HG03139 (cell line): ENCODE measurements at regions not wholly inside any gene's neighbourhood (a gene's known extent, or its start where the extent isn't known, plus 50 kb on each side); places are given as distances from the start of the nearest gene placed in this dataset.

Source experiments
- ATAC-seq: cut with Tn5 transposase; IDR thresholded peaks from one replicate; pipeline ENCODE4 v1.9.1; 2021; ENCODE audit not compliant: unreplicated experiment

DNA sequence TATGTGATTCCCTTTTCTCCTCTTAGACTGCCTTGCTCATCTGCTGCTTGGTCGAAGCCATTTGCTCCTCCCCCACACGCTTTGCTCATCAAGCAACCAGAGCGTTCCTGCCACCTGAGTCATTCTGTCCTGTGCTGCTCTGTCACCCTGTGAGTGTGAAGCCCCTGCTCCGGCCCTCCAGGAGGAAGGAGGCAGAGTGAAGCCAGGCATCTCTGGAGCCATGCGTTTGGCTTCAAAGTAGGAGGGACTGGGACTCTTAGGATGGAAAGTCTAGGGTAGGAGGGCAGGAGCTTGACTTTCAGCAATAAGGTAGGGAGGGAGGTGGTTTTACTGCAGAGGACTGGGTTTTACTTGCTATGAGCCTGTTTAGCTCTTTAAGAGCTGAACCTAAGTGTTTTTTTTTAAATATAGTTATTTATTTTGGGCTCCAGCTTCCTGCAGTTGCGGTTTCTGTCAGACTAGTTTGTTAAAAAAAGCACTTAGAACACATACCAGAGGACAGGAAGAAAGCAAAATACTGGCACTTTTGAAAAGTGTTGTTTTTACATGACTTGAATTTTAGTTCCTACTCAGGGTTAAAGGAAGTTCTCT is 63.6 kb downstream of the SPINK2 start:
- peak; percentile 86 for ATAC-seq

DNA sequence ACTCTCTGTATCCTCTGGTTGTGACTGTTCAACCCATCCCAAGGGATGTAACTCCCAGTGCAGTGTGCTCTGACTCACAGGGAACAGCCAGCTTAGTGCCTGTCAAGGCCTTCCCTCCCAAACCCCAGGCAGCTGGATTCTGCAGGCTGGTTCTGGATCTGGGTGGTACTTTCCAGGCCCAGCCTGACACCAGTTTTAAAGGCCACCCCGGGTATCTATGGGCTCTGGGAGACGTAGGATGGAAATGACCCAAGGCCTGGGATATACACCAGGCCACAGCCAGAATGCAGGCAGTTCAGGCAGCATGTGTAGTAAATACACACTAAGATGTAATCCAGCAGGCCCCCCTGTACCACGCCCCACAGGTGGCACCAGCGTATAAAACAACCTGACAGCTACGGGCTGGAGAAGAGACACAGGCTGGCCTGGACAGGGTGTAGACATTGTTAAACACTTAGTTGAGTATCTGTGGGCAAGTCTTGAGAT is 64.2 kb downstream of the SPINK2 start:
- peak; percentile 39 for ATAC-seq

DNA sequence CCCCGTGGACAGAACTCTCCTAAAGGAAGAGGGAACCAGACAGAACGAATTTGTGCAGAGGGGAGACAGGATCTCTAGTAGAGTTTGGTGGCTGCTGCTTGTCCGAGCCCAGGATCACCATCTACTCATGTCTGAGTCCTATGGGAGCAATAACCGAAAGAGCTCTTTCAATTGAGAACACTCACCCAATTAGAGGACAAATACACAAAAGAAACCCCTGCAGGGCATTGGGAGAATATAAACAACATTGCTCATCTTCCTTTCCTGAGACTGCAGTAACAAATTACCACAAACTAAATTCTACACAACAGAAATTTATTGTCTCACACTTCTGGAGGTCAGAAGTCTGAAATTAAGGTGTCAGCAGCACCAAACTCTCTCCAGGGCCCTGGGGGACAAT is 65.6 kb downstream of the SPINK2 start:
- ATAC-seq: no peak

DNA sequence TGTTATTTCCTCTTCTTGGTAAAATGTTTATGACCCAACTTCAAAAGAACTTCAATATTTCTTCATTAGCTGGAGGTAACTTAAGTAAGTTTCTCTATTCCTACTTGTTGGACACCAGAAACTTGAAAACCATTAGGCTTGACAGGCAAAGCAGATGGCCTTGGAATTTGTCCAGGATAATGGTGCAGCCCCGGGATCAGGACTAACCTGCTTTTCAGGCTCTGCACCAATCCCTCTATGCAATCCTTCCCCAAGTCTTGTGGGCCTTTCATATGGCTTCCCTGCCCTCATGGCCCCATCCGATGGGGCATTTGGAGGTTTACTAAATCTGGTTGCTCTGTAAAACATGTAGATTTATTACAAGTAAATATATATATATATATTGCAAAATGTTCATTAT is 68.5 kb downstream of the SPINK2 start:
- no peak for ATAC-seq

DNA sequence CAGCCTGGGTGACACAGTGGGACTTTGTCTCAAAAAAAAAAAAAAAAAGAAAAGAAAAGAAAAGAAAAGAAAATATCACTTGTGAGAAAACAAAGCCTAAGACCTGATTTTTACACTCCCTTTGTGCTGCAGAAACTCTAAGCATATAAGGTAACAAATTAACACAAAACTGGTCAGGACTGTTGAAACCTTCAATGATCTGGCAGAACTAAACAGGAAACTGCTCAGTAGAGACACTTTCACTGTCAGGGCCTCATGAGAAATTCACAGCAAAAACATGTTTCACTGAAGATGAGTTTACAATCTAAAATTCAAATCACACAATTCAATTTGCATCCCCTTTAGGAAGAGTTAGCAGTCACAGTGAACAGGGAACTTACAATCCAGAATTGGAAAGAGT is 69.1 kb upstream of the HOPX start:
- ATAC-seq: no peak

DNA sequence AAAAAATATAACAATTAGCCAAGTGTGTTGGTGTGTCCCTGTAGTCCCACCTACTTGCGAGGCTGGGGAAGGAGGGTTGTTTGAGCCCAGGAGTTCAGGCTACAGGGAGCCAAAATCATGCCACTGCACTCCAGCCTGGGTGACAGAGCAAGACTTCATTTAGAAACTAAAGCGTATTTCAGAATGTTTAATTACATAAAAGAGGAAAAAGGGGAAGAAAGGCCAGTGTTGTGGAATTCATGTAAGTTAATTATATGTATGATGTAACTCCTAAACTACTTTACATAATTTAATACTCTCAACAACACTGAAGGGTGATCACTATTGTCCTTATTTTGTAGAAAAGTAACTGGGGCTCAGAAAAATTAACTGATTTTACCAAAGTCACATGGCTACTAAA is 67.2 kb upstream of the HOPX start:
- no peak for ATAC-seq

DNA sequence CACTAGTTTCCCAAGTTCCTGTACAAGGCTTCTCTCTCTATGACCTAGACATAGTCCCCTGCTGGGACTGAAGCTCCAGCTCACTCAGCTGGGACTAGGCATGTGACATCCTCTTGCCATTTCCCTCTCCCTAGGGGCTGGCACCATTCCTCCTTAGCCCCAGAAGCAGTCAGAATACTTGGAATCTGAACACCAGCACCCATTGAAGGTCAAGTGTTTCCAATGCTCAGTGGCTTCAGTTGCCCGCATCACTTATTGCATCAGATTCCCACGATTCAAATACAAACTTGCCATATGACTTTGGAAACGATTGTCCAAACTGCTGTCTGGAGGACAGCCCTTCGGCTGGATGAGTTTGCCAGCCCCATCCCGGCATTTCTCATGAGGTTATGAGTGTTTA is 65.5 kb upstream of the HOPX start:
- no peak for ATAC-seq

DNA sequence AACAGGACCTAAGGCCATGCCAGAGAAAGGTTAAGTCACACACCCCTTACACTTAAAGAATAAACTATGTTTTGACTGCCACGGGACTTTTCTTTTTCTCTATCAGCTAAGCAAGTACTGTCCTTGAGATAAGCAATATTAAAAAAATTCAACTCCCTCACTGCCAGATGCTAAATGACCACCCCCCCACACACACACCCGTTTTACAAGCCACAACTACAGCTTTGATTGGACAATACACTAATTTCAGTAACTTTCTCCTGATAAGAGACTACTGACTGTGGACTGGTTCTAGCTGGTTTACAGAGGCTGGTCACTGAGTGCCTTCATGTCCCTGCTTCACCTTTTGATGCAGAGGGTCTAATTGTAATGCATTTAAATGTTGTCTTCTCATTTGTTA is 63.9 kb upstream of the HOPX start:
- no peak for ATAC-seq

DNA sequence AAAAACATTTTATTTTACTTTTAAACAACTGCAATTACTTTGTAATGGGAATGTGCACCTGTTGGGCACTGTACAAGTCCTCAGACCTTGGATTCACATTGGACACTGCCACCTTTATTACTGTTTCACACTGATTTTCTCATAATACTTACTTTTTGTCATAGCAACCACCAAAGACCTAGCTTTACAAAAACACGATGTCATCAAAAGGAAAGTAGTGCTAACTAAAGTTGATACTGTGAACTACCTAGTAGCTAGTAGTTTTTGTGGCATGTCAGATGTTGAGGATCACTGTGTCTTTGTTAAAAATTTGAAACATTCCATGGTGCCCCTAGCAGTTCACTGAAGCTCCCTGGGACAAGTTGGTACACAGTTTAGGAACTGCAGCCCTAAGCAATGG is 62.9 kb upstream of the HOPX start:
- no peak for ATAC-seq

DNA sequence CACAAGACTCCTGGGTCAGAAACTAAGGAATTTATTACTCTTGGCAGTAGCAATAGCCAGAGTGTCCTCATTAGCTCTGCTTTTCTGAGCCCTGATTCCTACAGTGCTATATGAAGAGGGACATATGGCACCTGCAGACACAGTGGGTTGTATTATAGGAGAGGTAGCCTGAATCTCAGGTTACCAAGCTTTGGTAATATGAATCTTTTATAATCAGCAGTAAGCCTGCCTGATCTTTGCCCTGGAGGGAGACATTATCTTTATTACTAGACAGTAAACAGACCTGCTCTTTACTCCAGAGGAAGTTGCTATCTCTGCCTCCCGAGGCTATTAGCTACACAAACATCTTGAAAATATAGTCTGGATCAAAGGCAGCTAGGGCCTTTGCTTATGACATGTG is 62.5 kb upstream of the HOPX start:
- ATAC-seq: no peak

DNA sequence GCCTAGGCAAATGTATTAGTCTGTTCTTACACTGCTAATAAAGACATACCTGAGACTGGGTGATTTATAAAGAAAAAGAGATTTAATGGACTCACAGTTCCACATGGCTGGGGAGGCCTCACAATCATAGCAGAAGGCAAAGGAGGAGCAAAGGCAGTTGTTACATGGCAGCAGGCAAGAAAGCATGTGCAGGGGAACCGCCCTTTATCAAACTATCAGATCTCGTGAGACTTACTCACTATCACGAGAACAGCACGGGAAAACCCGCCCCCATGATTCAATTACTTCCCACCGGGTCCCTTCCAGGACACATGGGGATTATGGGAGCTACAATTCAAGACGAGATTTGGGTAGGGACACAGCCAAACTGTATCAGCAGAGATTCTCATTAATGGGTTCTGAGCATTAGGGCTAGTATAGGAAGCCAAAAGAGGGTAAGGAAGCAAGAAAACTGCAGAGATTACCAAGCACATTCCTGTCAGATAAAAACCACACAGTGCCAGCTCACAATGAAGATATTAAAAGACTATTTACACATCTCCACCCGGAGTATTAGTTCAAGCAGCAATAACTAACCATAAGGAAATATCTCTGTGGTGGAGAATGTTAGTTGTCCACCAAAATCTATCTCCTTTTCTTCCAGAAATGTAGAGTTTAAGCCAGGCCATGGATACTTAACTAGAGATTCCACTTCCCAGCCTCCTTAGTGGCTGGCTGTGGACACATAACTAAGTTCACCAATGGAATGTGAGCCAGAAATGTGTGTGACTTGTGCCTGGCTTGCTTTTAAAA is 61.2 kb upstream of the HOPX start:
- ATAC-seq: no peak

DNA sequence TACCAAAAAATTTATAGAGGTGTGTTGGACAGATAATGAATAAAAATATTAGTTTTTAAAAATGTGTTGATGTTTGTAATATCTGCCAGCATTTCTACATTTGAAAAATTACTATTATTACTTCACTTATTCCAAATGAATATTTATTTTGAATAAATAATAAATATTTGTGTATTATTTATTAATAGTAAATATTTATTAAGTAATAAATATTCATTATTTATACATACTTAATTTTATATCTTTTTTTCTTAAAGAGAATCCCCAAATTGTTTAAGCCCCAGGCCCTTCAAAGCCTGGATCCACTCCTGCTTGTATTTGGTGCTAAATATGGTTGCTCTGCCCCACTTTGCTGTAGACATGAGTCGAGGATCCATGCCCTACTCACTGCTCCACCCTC is 60.5 kb upstream of the HOPX start:
- ATAC-seq: no peak

DNA sequence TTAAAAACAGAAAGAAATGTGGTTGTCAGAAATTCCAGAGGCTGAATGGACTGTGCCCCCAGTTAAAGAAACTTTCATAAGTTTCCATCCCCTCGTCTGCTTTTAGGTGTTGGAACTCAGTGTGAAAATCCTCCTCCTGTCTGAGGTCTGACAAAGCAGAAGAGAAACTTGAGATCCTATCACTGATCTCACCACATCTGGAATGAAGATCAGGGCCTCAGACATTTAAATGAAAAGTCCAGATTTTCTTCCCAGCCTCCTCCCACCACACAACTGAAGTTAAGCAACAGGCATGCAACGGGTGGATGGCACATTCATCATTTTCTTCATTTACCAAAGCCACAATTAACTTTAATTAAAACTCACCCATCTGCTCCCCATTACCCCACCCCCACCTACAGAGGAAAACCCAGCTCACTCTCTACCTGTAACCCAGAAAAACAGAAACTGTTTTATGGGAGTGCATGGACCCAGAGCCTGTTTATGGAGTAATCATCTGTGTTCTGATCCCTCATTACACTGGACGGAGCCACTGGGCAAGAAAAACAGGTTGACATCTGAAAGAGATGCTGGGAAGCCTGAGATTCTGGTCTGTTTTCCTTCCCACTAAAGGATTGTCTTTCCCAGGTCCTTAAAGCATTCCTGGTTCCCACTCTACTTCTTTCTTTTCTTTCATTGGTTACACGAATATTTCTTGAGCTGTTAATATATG is 58.1 kb upstream of the HOPX start:
- ATAC-seq: no peak

DNA sequence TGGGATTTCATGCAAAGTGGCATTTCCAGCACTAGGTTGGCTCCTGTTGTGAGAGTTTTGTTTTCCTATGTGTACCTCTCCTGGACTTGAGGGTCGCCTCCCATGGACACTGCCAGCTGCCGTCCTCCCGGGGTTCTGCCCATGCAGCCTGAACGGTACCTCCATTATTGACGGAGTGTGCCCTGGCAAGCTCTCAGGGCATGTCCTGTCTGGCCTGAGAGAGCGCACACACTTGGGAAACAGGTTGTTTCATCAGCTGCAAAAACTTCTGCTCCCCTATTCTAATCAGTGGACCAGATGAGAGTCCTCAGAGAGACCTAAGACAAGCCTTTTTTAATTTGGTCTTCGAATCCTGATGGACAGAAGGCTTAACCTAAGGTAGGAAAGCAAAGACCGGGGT is 56.6 kb upstream of the HOPX start:
- ATAC-seq: no peak

DNA sequence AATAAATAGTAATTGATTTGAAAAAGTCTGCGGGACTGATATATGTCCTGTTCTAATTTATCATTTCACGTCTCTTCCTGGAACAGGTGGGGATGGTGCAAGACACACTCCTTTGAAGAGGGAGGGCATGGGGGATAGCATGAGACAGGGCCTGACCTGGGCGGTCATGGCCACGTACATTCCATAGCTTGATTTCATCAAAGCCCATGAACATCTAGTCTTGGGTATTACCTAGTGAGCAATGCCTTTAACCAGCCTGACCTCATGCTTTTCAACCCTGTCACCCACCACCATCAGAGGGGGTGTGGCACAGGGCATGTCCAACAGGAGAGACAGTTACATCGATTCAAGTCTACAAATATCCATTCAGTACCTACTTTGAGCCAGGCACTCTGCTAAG is 52.3 kb upstream of the HOPX start:
- no peak for ATAC-seq

DNA sequence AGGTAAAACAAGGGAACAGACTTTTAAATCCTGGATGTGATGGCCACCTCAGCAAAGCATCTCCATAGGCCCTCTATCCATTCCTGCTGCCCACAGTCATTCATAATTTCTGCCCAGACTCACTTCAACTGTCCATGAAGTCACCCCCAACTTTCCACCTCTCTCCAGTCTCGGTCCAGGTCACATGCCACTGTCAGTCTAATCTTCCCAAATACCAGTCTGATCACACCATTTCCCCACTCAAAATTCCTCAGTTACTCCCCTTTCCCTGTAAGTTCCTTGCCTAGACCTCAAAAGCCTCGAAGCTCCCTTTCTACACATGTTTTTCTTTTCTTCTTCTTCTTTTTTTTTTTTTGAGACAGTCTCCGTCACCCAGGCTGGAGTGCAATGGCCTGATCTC is 51.2 kb upstream of the HOPX start:
- ATAC-seq: no peak

DNA sequence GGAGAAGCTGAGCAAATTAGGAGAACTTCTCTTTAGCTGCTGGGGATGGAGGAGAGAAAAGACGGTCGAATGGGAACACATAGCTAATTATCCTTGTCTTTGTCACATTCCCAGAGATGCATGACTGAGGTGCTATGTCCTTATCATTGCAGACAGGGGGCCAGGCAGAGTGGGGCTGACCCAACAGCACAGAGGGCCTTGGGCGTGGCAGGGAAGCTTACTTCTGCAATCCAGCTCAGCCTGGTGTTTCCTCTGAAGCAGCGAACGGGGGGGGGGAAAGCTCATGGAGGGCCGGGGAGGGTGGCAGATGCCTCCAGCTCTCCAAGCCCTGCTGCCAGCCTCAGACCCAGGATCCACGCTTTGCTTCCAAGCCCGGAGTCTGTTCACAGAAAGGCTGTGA is 50.8 kb upstream of the HOPX start:
- no peak for ATAC-seq
